Endothelial cell of umbilical vein (primary cell): ENCODE measurements at regions not wholly inside any gene's neighbourhood (a gene's known extent, or its start where the extent isn't known, plus 50 kb on each side); places are given as distances from the start of the nearest gene placed in this dataset.

Experiments
- BruUV-seq: library from RNA; stranded (reverse); fragments of 400-500 nt; replicated peaks from 2 replicates; lab custom pipeline; 2021; lab: Mats Ljungman, UMichigan
- CTCF ChIA-PET: fragments of 300-600, 350-600 bp; sonication (Branson Sonifier 250); formaldehyde crosslinking; loops from one replicate; lab custom pipeline; 2021; ENCODE audit warnings: antibody characterized with exemption, inconsistent platforms; lab: Charles Lee
- POLR2A ChIA-PET: fragments of 300-600, 350-600 bp; sonication (Branson Sonifier 250); formaldehyde crosslinking; loops from one replicate; lab custom pipeline; 2021; ENCODE audit warnings: antibody characterized with exemption, inconsistent platforms; lab: Charles Lee
- DNase-seq: peaks from one replicate; pipeline ENCODE4 v3.0.0-alpha.2; 2011; ENCODE audit warnings: low read depth, low spot score
- FAIRE-seq: peaks from 2 replicates; lab custom pipeline; 2011; peaks lifted over from hg19 to GRCh38; lab: Jason Lieb, UNC
- H2AFZ ChIP-seq: 2 replicates; pipeline ENCODE4 v1.6.0; 2012; ENCODE audit warnings: low read depth, low read length, control low read depth, inconsistent platforms
- H3K27ac ChIP-seq: 2 replicates; pipeline ENCODE4 v1.5.1; 2011; ENCODE audit warnings: low read depth, mild to moderate bottlenecking, control low read depth, low read length, moderate library complexity; ENCODE audit not compliant: insufficient read depth
- H3K27me3 ChIP-seq, 2 experiments: 2 replicates each; pipeline versions ENCODE4 v1.6.0 to v1.6.1; 2011; ENCODE audit warnings: low read length in 2 of 2, mixed read lengths in 1 of 2; ENCODE audit not compliant: control insufficient read depth in 2 of 2, insufficient read depth in 2 of 2
- H3K36me3 ChIP-seq, 2 experiments: 2 replicates in 1 of 2; 3 replicates in 1 of 2; pipeline ENCODE4 v1.5.1; 2011; ENCODE audit warnings: low read length in 2 of 2, mild to moderate bottlenecking in 1 of 2, moderate library complexity in 1 of 2; ENCODE audit not compliant: control insufficient read depth in 2 of 2, insufficient read depth in 2 of 2; ENCODE audit errors: extremely low read depth in 1 of 2
- H3K4me1 ChIP-seq: 3 replicates; pipeline ENCODE4 v1.5.1; 2011; ENCODE audit warnings: mild to moderate bottlenecking, low read length; ENCODE audit not compliant: control insufficient read depth, insufficient read depth; ENCODE audit errors: extremely low read depth
- H3K4me2 ChIP-seq: 2 replicates; pipeline ENCODE4 v1.6.1; 2011; ENCODE audit warnings: low read length, control low read depth, mixed read lengths; ENCODE audit not compliant: insufficient read depth
- H3K4me3 ChIP-seq, 3 experiments: fragments of 200-600 bp in 1 of 3; sonication (generic), shearing (Covaris generic) in 1 of 3; replicated peaks in 1 of 3; 2 replicates each; pipeline ENCODE4 v1.5.1; 2011 to 2016; ENCODE audit warnings: control low read depth in 3 of 3, low read length in 3 of 3, mild to moderate bottlenecking in 2 of 3, inconsistent platforms in 1 of 3, low read depth in 1 of 3, moderate library complexity in 1 of 3; ENCODE audit not compliant: insufficient read depth in 1 of 3
- H3K79me2 ChIP-seq: 2 replicates; pipeline ENCODE4 v1.6.0; 2012; ENCODE audit warnings: low read length, inconsistent platforms; ENCODE audit not compliant: control insufficient read depth, insufficient read depth
- H3K9ac ChIP-seq: replicated peaks from 2 replicates; pipeline ENCODE3; 2011; ENCODE audit warnings: low read length, control low read depth; ENCODE audit not compliant: insufficient read depth; ENCODE audit errors: extremely low read depth
- H3K9me1 ChIP-seq: replicated peaks from 3 replicates; pipeline ENCODE4 v1.6.0; 2011; ENCODE audit warnings: mild to moderate bottlenecking, low read length; ENCODE audit not compliant: control insufficient read depth, insufficient read depth; ENCODE audit errors: extremely low read depth
- H3K9me3 ChIP-seq: replicated peaks from 2 replicates; pipeline ENCODE4 v1.5.1; 2012; ENCODE audit warnings: low read length, inconsistent platforms; ENCODE audit not compliant: control insufficient read depth, insufficient read depth
- H4K20me1 ChIP-seq: replicated peaks from 2 replicates; pipeline ENCODE3; 2011; ENCODE audit warnings: mild to moderate bottlenecking, low read length; ENCODE audit not compliant: control insufficient read depth, insufficient read depth; ENCODE audit errors: extremely low read depth
- CTCF ChIP-seq, 2 donors: IDR thresholded peaks; 1 replicate in 1 of 2; 2 replicates in 1 of 2; pipeline ENCODE4 v1.5.1; 2011; ENCODE audit warnings: low read length in 2 of 2, mild to moderate bottlenecking in 2 of 2, moderate library complexity in 2 of 2, control low read depth in 1 of 2, inconsistent platforms in 1 of 2, low read depth in 1 of 2; ENCODE audit not compliant: insufficient read depth in 1 of 2; ENCODE audit errors: extremely low read depth in 1 of 2
- EZH2 ChIP-seq: IDR thresholded peaks from 2 replicates; pipeline ENCODE4 v1.6.1; 2012; ENCODE audit warnings: borderline replicate concordance, low read depth, mild to moderate bottlenecking, moderate library complexity, low read length, inconsistent platforms; ENCODE audit not compliant: severe bottlenecking
- FOS ChIP-seq: IDR thresholded peaks from 2 replicates; pipeline ENCODE4 v1.6.1; 2011; ENCODE audit warnings: mild to moderate bottlenecking, low read length, moderate library complexity, borderline replicate concordance; ENCODE audit not compliant: insufficient read depth
- JUN ChIP-seq: IDR thresholded peaks from 2 replicates; pipeline ENCODE4 v1.6.1; 2011; ENCODE audit warnings: borderline replicate concordance, low read depth; ENCODE audit not compliant: insufficient read length, insufficient read depth
- MYC ChIP-seq: IDR thresholded peaks from one replicate; pipeline ENCODE4 v1.6.1; 2011; ENCODE audit warnings: mild to moderate bottlenecking, low read depth, low read length
- POLR2A ChIP-seq: IDR thresholded peaks from 2 replicates; pipeline ENCODE4 v1.6.1; 2012; ENCODE audit warnings: low read depth, mild to moderate bottlenecking, control low read depth, low read length
- dilution Hi-C: fragments of 300-500 bp; cut with MboI; formaldehyde crosslinking; loops from one replicate; pipeline ENCODE4 v1.15.0; 2019; ENCODE audit warnings: low sequenced_read_pairs; ENCODE audit not compliant: extremely low pct_ligation_motif_present
- intact Hi-C: fragments of 100-400 bp; cut with micrococcal nuclease; formaldehyde crosslinking; loops from one replicate; pipeline ENCODE4 v1.10.0; 2022
- TF ChIP-seq, protein P1 (sequence below): IDR thresholded peaks from 2 replicates; pipeline ENCODE4 v1.6.1; 2011; ENCODE audit not compliant: insufficient read depth, insufficient read length

DNA sequence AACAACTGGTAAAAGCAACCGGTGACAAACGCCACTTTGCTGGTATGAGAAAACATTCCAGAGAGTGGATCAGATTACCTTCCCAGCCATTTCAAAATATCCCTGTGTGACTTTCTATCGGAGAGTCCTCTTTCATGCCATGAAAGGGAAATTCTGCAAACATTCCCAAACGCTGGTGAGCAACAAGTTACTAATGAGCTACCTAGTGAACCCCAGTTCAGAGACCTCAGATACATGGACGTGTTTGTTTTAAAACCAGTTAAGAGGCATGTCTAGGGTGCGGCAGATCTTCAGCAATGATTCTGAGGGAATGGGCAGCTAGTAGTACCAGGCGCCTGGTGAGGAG is 418.2 kb upstream of the NR2F2 start:
- Histone ChIP-seq H3K9me3 (no peaks in the 10 kb centered on the region), H3K9me1 (no peaks in the 10 kb centered on the region), H3K36me3 (no peaks in the 10 kb centered on the region), H3K4me1 (no peaks in the 10 kb centered on the region), H3K4me3 (no peak overlapping the region), H3K27me3 (no peaks in the 10 kb centered on the region), H2AFZ (no peak overlapping the region), H3K27ac (no peak overlapping the region), H3K4me2 (no peak overlapping the region), H3K79me2 (no peaks in the 10 kb centered on the region), H4K20me1 (no peaks in the 10 kb centered on the region), H3K9ac (no peak overlapping the region)
- TF ChIP-seq, protein P1, sequence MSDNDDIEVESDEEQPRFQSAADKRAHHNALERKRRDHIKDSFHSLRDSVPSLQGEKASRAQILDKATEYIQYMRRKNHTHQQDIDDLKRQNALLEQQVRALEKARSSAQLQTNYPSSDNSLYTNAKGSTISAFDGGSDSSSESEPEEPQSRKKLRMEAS, result no peak
- TF ChIP-seq JUN (no peak), POLR2A (no peak), FOS (no peak), CTCF (IDR thresholded peaks at IDR 0.05; ENCODE audit: extremely low read depth in 1 of 2, insufficient read depth in 1 of 2, low read depth in 1 of 2, low read length in 2 of 2) (no peak), EZH2 (no peak), MYC (no peak)
- FAIRE-seq, result no peak
- no peak for DNase-seq
- intact Hi-C loops, result no loop called here
- ChIA-PET POLR2A (no interaction called here), CTCF (no interaction called here)
- dilution Hi-C loops, result no loop called here
- no TSS peak for BruUV-seq

DNA sequence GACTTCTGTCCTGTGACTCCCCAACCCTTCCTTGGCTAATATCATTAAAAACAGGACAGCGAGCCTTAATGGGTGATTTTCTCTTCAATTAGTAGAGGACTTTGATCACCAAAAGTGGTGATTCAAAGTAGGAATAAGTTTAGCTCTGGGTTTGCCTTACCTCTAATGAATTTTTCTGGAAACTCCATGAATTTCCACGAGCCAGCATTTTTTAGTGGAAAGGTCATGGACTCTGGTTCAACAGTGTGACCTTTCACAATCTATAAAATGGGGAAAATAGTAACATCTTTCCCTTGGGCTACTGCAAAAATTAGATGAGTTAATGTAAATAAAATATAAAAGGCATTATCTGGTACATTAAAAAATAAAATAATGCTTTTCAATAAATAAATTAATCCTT is 417.8 kb upstream of the NR2F2 start:
- ChIA-PET CTCF (no interaction called here), POLR2A (no interaction called here)
- H3K4me2 ChIP-seq, result no peak overlapping the region
- no peaks in the 10 kb centered on the region for H3K27me3 ChIP-seq
- intact Hi-C loops (no loop called here), dilution Hi-C loops (no loop called here)
- H3K4me1 ChIP-seq, result no peaks in the 10 kb centered on the region
- H4K20me1 ChIP-seq, result no peaks in the 10 kb centered on the region
- no peaks in the 10 kb centered on the region for H3K9me1 ChIP-seq
- H3K79me2 ChIP-seq, result no peaks in the 10 kb centered on the region
- no peak overlapping the region for H2AFZ ChIP-seq
- BruUV-seq, result no TSS peak
- no peak for FAIRE-seq
- TF ChIP-seq POLR2A, result no peak
- TF ChIP-seq JUN, result no peak
- TF ChIP-seq CTCF (IDR thresholded peaks at IDR 0.05; ENCODE audit: extremely low read depth in 1 of 2, insufficient read depth in 1 of 2, low read depth in 1 of 2, low read length in 2 of 2), result no peak
- TF ChIP-seq, protein P1, result no peak
- TF ChIP-seq MYC, result no peak
- no peak overlapping the region for H3K9ac ChIP-seq
- DNase-seq, result no peak
- H3K36me3 ChIP-seq, result no peaks in the 10 kb centered on the region
- no peak overlapping the region for H3K27ac ChIP-seq
- H3K9me3 ChIP-seq, result no peaks in the 10 kb centered on the region
- no peak overlapping the region for H3K4me3 ChIP-seq
